Cerebellar nuclear complex (tissue), 1 donor: ENCODE measurements at regions not wholly inside any gene's neighbourhood (a gene's known extent, or its start where the extent isn't known, plus 50 kb on each side); places are given as distances from the start of the nearest gene placed in this dataset.
"Not testable (repeated sequence)": the region's sequence is repeated elsewhere in the genome, so short reads cannot be mapped to it uniquely, and the experiment has no call there.

ENCODE experiments used
- DNase-seq, 2 experiments: peaks; one replicate each; lab custom pipeline; 2025; lab: John Stamatoyannopoulos, UW

GRCh38 chr5:176060472-176061268 is 92.6 kb upstream of the THOC3 start:
- DNase-seq, result not testable (repeated sequence)

- DNase-seq, result not testable (repeated sequence)
Observed at GRCh38 chr5:176061269-176061622, 93.1 kb upstream of the THOC3 start.

- not testable (repeated sequence) for DNase-seq
Observed at GRCh38 chr5:176061660-176062059, 93.5 kb upstream of the THOC3 start.

GRCh38 chr5:176066262-176066945 is 98.3 kb upstream of the THOC3 start:
- DNase-seq, result not testable (repeated sequence)

- DNase-seq, result not testable (repeated sequence)
Observed at GRCh38 chr5:176067162-176067561, 99.0 kb upstream of the THOC3 start.

GRCh38 chr5:176067948-176068347 is 99.8 kb upstream of the THOC3 start:
- DNase-seq, result not testable (repeated sequence)

- not testable (repeated sequence) for DNase-seq
Observed at GRCh38 chr5:176073996-176074571, 106.0 kb upstream of the THOC3 start.

GRCh38 chr5:176083717-176084116 is 115.6 kb upstream of the THOC3 start:
- not testable (repeated sequence) for DNase-seq

- not testable (repeated sequence) for DNase-seq
Observed at GRCh38 chr5:176103083-176103482, 135.0 kb upstream of the THOC3 start.

- not testable (repeated sequence) for DNase-seq
Observed at GRCh38 chr5:176112888-176113287, 125.3 kb upstream of the SIMC1 start.

GRCh38 chr5:176113673-176114335 is 124.4 kb upstream of the SIMC1 start:
- DNase-seq, result not testable (repeated sequence)

GRCh38 chr5:176114825-176115224 is 123.4 kb upstream of the SIMC1 start:
- DNase-seq, result not testable (repeated sequence)

GRCh38 chr5:176117699-176118238 is 120.5 kb upstream of the SIMC1 start:
- DNase-seq, result not testable (repeated sequence)

GRCh38 chr5:176122361-176122760 is 115.9 kb upstream of the SIMC1 start:
- DNase-seq, result not testable (repeated sequence)

- DNase-seq, result not testable (repeated sequence)
Observed at GRCh38 chr5:176124120-176124519, 114.1 kb upstream of the SIMC1 start.

GRCh38 chr5:176131771-176132170 is 106.5 kb upstream of the SIMC1 start:
- DNase-seq, result no peak

- no peak for DNase-seq
Observed at GRCh38 chr5:176132471-176133288, 105.5 kb upstream of the SIMC1 start.

- no peak for DNase-seq
Observed at GRCh38 chr5:176133289-176133870, 104.8 kb upstream of the SIMC1 start.

- no peak for DNase-seq
Observed at GRCh38 chr5:176133877-176134276, 104.3 kb upstream of the SIMC1 start.

GRCh38 chr5:176134529-176135223 is 103.5 kb upstream of the SIMC1 start:
- no peak for DNase-seq
